Stimulated activated CD4-positive, alpha-beta T cell treated with anti-CD3 and anti-CD28 coated beads, Interleukin-15, amount 100 ng/mL, for 48 hours (primary cell): ENCODE measurements at regions not wholly inside any gene's neighbourhood (a gene's known extent, or its start where the extent isn't known, plus 50 kb on each side); places are given as distances from the start of the nearest gene placed in this dataset.

ENCODE experiments used
- DNase-seq, 2 donors: peaks; one replicate each; pipeline ENCODE4 v3.0.0-alpha.2; 2020; ENCODE audit warnings: low read depth in 2 of 2

DNA sequence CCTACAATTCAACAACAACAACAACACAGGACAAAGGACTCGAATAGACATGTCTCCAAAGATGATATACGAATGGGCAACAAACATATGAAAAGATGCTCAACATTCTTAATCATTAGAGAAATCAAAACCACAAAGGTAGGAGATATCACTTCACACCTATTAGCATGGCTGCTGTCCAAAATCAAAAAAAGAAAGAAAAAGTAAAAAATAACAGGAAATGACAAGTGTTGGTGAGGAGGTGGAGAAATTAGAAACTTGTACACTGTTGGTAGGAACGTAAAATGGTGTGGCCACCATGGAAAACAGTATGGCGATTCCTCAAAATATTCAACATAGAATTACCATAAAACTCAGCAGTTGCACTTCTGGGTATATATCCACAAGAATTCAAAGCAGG, 312.3 kb upstream of the STT3B start:
- no peak for DNase-seq

DNA sequence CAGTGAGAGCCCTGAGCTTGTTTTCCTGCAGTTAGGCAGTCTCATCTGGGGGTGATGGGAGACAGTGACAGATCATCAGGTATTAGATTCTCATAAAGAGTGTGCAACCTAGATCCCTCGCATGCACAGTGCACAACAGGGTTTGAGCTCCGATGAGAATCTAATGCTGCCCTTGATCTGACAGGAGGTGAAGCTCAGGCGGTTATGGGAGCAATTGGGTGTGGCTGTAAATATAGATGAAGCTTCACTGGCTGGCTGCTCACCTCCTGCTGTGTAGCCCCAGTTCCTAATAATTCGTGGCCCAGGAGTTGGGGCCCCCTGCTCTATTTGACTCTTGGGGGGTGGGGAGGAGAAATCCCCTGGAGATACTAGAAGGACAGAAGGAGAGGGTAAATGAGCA, 309.4 kb upstream of the STT3B start:
- no peak for DNase-seq

DNA sequence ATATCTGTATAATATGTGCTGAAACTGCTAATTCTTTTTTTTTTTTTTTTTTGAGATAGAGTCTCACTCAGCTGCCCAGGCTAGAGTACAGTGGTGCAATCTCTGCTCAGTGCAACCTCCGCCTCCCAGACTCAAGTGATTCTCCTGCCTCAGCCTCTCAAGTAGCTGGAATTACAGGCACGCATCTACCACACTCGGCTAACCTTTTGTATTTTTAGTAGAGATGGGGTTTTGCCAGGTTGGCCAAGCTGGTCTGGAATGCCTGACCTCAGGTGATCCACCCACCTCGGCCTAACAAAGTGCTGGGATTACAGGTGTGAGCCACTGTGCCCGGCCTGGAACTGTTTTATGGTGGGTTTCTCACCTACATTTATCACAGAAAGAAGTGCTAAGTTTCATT, 307.8 kb upstream of the STT3B start:
- DNase-seq: no peak

- no peak for DNase-seq
These were observed 306.8 kb upstream of the STT3B start for GRCh38 chr3:31225923-31226322.

DNA sequence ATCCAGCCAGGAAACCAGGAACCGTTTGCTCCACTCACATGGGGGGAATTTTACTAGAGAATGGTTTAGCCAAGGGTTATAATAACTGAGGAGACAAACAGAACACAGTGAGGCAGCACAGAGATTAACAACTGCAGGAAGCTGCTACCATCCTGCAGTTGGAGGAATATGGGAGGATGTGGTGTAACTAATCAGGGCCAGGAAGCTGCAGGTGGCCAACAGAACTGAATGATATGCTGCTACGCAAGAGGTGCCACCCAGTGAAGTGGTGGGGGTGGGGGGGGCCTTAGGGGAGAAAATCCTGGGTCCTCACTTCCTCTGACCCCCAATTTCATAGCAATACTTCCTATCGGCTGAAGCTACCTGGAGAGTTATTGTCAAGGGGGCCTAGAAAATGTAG, 306.4 kb upstream of the STT3B start:
- no peak for DNase-seq

GRCh38 chr3:31227131-31227562, 305.6 kb upstream of the STT3B start:
- DNase-seq: no peak

DNA sequence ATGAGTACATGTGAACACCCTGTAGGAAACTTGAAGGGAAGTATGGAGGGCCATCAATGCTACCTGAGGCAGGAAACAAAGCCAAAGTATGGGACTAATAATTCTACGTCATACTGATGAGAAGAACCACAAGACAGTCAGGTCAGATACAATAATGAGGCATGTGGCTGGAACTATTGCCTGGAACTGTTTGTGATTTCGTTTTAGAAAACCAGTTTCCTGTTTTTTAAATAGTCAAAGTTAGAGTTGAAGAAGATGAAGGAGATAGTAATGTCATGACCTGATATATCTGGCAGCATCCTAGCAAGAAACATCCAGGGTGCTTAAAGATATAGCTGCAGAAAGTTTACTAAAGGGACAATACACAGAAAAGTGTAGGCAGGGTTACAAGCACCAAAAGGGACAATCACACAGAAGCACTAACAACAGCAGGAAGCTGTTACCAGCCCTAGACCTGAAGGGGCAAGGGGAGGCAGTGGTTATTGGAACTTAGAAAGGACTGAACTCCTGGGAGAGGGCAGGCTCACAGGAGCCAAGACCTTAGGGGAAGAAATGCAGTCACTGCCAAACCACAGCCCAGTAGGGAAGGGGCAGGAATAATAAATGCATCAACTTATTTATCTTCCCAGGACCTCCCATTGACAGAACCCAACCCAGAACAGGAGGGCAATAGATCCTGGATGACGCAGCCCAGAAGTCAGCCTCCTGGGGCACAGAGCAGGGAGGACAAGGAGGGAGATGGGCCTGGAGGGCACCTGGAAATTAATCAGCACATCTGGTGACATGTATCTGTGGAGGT, 302.1 kb upstream of the STT3B start:
- DNase-seq: no peak

DNA sequence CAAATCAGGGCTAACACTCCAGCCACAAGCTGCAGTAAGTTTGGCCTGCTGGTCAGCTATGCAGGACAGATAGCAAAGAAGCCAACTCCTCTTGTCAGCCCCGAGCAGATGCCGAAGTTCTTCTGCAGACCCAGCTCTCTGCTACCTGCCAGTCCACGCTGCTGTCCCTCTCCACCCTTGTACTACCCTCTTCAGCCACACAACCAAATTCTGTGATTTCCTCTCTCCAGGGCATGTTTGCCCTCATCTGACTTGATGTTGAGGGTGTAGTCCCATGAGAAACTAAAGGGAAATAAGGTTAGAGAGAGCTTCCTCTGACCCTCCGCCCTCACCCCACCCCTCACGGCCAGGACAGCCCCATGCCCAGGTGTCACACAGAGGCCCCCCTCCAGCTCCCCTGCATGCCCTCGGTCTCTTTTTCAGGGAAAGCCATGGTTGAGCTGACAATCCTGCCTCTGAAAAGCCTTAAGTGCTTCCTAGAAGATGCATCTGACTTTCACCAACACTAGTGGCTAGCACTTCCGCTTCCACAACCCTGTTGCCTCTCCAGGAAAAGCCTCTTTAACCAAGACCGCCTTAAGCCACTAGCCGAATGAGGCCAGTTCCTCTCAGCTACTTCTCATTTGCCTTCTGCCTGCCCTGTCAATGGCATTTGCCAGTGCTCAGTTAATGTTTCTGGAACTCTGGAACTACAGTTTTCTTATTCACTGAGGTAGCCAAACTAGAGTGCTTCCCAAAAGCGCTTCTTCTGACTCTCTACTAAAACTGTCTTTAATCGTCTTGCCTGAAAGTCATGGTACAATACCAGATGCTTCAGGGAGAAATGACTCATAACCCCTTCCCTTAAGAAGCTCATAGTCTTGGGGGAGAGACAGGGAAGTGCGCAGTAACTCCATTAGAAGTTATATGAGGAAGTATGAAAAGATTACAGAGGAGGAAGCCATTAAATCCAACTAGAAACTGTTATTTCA, 300.4 kb upstream of the STT3B start:
- DNase-seq: no peak

DNA sequence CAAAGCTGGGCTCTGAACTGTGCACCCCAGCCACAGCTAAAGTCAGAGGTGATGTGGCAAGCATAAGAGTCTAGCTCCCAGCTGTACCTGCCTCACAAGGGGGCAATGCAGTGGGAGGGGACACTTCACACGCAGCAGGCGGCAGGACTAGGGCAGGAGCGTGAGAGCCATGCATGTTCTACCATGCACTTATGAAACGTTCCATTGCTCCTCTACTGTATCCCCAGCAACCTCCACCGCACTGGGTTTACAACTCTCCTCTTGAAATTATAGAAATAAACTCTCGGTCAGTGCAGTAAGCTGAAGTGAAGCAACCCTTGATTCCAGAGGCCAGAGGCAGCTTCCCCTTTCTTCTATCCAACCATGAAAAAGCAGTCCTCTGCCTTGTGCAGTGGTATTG, 298.6 kb upstream of the STT3B start:
- DNase-seq: no peak

DNA sequence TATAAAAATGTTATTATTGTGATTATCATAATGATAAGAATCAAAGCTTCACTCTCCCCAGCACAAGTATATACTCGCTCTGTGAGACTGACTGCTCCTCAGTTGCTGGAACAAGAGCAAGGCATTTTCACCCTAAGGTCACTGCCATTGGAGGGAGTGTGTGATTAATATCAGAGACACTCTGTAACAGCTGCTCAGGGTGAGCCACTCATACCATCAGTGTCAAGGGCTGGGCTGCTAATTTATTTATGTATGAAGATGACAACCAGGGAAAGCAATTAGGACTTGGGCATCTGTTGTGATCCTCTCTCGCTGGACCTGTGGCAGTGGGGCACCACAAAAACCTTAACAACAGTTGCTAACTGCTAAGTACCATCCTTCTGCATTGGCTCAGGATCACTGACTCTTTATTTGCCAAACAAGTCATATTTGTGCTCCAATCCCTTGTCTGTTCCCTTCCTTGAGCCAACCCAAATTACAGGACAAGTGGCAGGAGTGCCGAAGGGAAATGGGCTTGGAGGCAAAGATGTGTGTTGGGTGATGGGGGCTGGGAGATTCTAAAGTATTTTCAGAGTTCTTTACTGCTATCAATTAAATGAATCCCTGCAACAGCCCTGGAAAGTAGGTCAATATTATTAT, 297.5 kb upstream of the STT3B start:
- DNase-seq: no peak

GRCh38 chr3:31237887-31238286, 294.8 kb upstream of the STT3B start:
- no peak for DNase-seq

DNA sequence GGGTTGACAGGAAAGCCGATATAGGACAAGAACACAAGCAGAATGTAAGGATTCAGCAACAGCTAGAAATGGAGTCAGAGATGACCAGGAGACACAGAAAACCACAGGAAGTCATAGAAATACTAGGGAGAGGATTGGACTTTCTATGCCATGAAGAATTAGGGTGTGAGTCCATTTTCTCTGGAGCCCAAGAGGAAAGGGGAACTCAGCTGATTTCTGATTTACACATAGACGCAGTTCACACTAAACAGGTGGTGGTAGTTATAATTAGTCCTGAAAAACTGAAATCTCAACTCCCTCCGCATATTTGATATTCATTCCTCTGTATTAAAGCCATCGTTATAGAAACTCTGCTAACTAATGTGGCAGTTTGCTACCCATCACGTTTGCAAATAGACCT, 292.7 kb upstream of the STT3B start:
- DNase-seq: no peak

- no peak for DNase-seq
These were observed 292.3 kb upstream of the STT3B start for GRCh38 chr3:31240466-31240865.

GRCh38 chr3:31240874-31241273, 291.9 kb upstream of the STT3B start:
- DNase-seq: no peak

- DNase-seq: no peak
These were observed 291.2 kb upstream of the STT3B start for GRCh38 chr3:31241533-31241932.

GRCh38 chr3:31242026-31242960, 290.4 kb upstream of the STT3B start:
- DNase-seq: no peak

- no peak for DNase-seq
These were observed 287.6 kb upstream of the STT3B start for GRCh38 chr3:31244929-31245817.

DNA sequence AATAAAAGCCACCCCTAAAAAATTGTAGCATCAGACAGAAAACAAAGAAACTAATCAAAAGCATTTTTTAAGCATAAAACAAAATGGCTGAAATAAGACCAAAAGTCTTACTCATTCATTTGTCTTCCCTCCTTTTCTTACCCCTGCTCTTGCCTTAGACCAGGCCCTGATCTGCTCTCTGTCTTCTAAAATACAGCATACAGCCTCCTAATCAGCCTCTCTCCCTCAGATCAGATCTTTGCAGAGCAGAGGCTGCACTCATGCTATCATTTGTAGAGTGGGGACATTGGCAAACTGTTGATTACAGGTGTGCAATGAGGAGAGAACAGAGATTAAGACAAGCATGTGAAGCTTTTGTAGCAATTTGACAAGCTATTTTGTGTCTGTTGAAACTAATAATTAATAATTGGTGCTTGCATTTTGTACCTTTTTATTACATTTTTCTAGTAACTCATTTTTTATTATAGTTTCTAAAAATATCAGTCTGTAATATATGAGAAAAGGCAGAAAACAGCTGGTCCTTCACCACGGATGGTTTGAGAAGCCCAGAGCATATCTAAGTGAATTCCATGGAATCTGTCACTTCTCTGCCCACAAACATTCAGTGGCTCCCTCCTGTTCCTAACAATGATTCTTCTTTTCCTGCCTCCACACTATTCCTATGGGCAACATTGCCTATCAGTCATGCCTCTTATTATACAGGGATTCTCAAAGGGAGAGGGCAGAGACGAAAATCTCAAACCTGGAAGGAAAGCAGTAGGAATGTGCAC, 286.2 kb upstream of the STT3B start:
- DNase-seq: no peak

GRCh38 chr3:31247063-31247447, 285.7 kb upstream of the STT3B start:
- no peak for DNase-seq
